GM23248 (cell line): ENCODE measurements at regions not wholly inside any gene's neighbourhood (a gene's known extent, or its start where the extent isn't known, plus 50 kb on each side); places are given as distances from the start of the nearest gene placed in this dataset.
"Not testable (repeated sequence)": the region's sequence is repeated elsewhere in the genome, so short reads cannot be mapped to it uniquely, and the experiment has no call there.

Experiments
- DNase-seq: peaks from one replicate; pipeline ENCODE4 v3.0.0-alpha.2; 2015
- H2AFZ ChIP-seq: fragments of 200-600 bp; sonication (generic); 2 replicates; pipeline ENCODE4 v1.6.1; 2016; ENCODE audit warnings: antibody characterized with exemption
- H3F3A ChIP-seq: fragments of 200-600 bp; sonication (generic); 2 replicates; pipeline ENCODE4 v1.6.1; 2016; ENCODE audit warnings: mild to moderate bottlenecking, antibody characterized with exemption, mixed run types; ENCODE audit not compliant: insufficient read depth
- H3K27ac ChIP-seq: fragments of 200-600 bp; sonication (generic); 2 replicates; pipeline ENCODE4 v1.5.1; 2016; ENCODE audit warnings: mild to moderate bottlenecking
- H3K27me3 ChIP-seq: fragments of 200-600 bp; sonication (generic); replicated peaks from 2 replicates; pipeline ENCODE4 v1.6.1; 2016; ENCODE audit warnings: mild to moderate bottlenecking; ENCODE audit not compliant: insufficient read depth
- H3K36me3 ChIP-seq: fragments of 200-600 bp; sonication (generic); 2 replicates; pipeline ENCODE4 v1.6.1; 2016; ENCODE audit warnings: low read depth, mild to moderate bottlenecking
- H3K4me1 ChIP-seq: fragments of 200-600 bp; sonication (generic); 2 replicates; pipeline ENCODE4 v1.6.1; 2016; ENCODE audit warnings: mild to moderate bottlenecking; ENCODE audit not compliant: insufficient read depth
- H3K4me2 ChIP-seq: fragments of 200-600 bp; sonication (generic); one replicate; pipeline ENCODE4 v1.6.1; 2016; ENCODE audit warnings: mild to moderate bottlenecking; ENCODE audit not compliant: unreplicated experiment
- H3K4me3 ChIP-seq: fragments of 200-600 bp; sonication (generic); 2 replicates; pipeline ENCODE4 v1.5.1; 2016; ENCODE audit warnings: mild to moderate bottlenecking
- H3K79me2 ChIP-seq: fragments of 200-600 bp; sonication (generic); 2 replicates; pipeline ENCODE4 v1.6.1; 2016; ENCODE audit warnings: mild to moderate bottlenecking; ENCODE audit not compliant: insufficient read depth
- H3K9ac ChIP-seq: fragments of 200-600 bp; sonication (generic); 2 replicates; pipeline ENCODE4 v1.6.1; 2016; ENCODE audit warnings: mild to moderate bottlenecking
- H3K9me2 ChIP-seq: fragments of 200-600 bp; sonication (generic); 2 replicates; pipeline ENCODE4 v1.6.1; 2016; ENCODE audit warnings: mixed run types, mild to moderate bottlenecking, moderate library complexity; ENCODE audit not compliant: insufficient read depth
- H3K9me3 ChIP-seq: fragments of 200-600 bp; sonication (generic); one replicate; pipeline ENCODE4 v1.6.1; 2017; ENCODE audit warnings: low read depth
- H4K20me1 ChIP-seq: fragments of 200-600 bp; sonication (generic); 2 replicates; pipeline ENCODE4 v1.6.0; 2016; ENCODE audit not compliant: insufficient read depth
- EZH2 ChIP-seq: fragments of 200-600 bp; sonication (generic); IDR thresholded peaks from 2 replicates; pipeline ENCODE4 v1.6.1; 2018; ENCODE audit warnings: antibody characterized with exemption, mild to moderate bottlenecking; ENCODE audit not compliant: insufficient read depth, poor library complexity, severe bottlenecking
- EZH2phosphoT487 ChIP-seq: fragments of 200-600 bp; sonication (generic); IDR thresholded peaks from 2 replicates; pipeline ENCODE4 v1.6.1; 2018; ENCODE audit warnings: antibody characterized with exemption, moderate library complexity, mild to moderate bottlenecking, low read depth; ENCODE audit not compliant: insufficient read depth
- WGBS, 2 experiments: methylation state at CpG; one replicate each; pipeline ENCODE4 v1.1.6; 2015 to 2017; ENCODE audit warnings: low lambda C conversion rate in 2 of 2, low coverage in 1 of 2; ENCODE audit errors: missing lambda C conversion rate in 2 of 2; 5-methylcytosine and 5-hydroxymethylcytosine counted together
- in situ Hi-C: fragments of 300-500 bp; cut with MboI; formaldehyde crosslinking; loops from 2 replicates; pipeline ENCODE4 v1.15.0; 2020

DNA sequence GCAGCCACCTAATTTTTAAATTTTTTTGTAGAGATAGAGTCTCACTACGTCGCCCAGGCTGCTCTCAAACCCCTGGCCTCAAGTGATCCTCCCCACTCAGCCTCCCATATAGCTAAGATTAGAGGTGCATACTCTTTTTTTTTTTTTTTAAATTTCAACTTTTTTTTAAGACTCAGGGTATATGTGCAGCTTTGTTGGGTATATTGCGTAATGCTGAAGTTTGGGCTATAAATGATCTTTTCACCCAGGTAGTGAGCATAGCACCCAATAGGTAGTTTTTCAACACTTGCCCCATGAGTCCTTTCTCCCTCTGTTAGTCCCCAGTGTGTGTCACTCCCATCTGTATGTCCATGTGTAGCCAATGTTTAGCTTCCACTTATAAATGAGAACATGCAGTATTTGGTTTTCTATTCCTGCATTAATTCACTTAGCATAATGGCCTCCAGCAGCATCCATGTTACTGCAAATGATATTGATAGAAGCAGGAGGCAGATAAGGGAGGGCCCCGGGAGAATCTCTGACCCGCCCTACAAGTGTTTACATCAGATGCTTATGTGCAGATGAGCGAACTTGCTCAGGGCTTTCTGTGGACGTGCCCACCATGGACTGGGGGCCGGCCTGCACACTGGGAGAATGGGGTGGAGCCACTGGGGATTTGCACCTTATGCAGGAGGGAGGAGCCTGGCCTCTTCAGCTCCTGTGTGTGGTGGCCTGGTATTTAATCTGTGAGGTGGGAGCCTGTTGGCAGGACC, 110.3 kb upstream of the ZKSCAN2 start:
- H3K9me3 ChIP-seq, result no peaks in the 10 kb centered on the region
- H2AFZ ChIP-seq, result no peak overlapping the region
- no peak for DNase-seq
- no peaks in the 10 kb centered on the region for H3K79me2 ChIP-seq
- no peaks in the 10 kb centered on the region for H3K36me3 ChIP-seq
- no peak for TF ChIP-seq EZH2phosphoT487
- TF ChIP-seq EZH2, result no peak
- H3K27me3 ChIP-seq, result no peaks in the 10 kb centered on the region
- no peak overlapping the region for H3K27ac ChIP-seq
- H3K4me1 ChIP-seq, result no peaks in the 10 kb centered on the region
- no peaks in the 10 kb centered on the region for H3F3A ChIP-seq
- no peaks in the 10 kb centered on the region for H3K9me2 ChIP-seq
- H3K9ac ChIP-seq, result no peak overlapping the region
- H3K4me2 ChIP-seq, result no peak overlapping the region
- no peak overlapping the region for H3K4me3 ChIP-seq
- in situ Hi-C loops, result no loop called here
- 52 to 56% methylated on average over 8 of the region's 8 CpGs for WGBS, 2 experiments
- no peaks in the 10 kb centered on the region for H4K20me1 ChIP-seq

- Histone ChIP-seq H3K9me2 (no peaks in the 10 kb centered on the region), H2AFZ (no peak overlapping the region), H3K27ac (no peak overlapping the region), H3K4me1 (no peaks in the 10 kb centered on the region), H3K9ac (no peak overlapping the region), H3K4me2 (no peak overlapping the region), H3K4me3 (no peak overlapping the region), H3K36me3 (no peaks in the 10 kb centered on the region), H4K20me1 (no peaks in the 10 kb centered on the region), H3K9me3 (no peaks in the 10 kb centered on the region), H3K79me2 (no peaks in the 10 kb centered on the region), H3K27me3 (no peaks in the 10 kb centered on the region), H3F3A (no peaks in the 10 kb centered on the region)
- in situ Hi-C loops, result no loop called here
- WGBS, 2 experiments, result 18 to 35% methylated on average over 2 of the region's 2 CpGs
- DNase-seq, result no peak
- TF ChIP-seq EZH2, result no peak
- TF ChIP-seq EZH2phosphoT487, result no peak
These were observed 108.4 kb upstream of the ZKSCAN2 start for GRCh38 chr16:25366078-25366477.

GRCh38 chr16:25359516-25359915, 101.9 kb upstream of the ZKSCAN2 start:
- WGBS, 2 experiments, result 37% methylated on average over 8 of the region's 8 CpGs
- H4K20me1 ChIP-seq, H3K9me2 ChIP-seq, H3K9ac ChIP-seq, H3K4me2 ChIP-seq, H3K79me2 ChIP-seq, H3K27me3 ChIP-seq, H3K27ac ChIP-seq, H3K4me1 ChIP-seq, H3K36me3 ChIP-seq, H3F3A ChIP-seq, H3K9me3 ChIP-seq, H3K4me3 ChIP-seq, in situ Hi-C loops, DNase-seq, H2AFZ ChIP-seq: not testable (repeated sequence)

- H3K9ac ChIP-seq, result no peak overlapping the region
- no peaks in the 10 kb centered on the region for H3K4me1 ChIP-seq
- in situ Hi-C loops, result no loop called here
- WGBS, 2 experiments, result 19 to 20% methylated on average over 5 of the region's 5 CpGs
- H3K4me2 ChIP-seq, result no peak overlapping the region
- no peaks in the 10 kb centered on the region for H3K9me2 ChIP-seq
- no peak overlapping the region for H3K4me3 ChIP-seq
- no peak for DNase-seq
- no peaks in the 10 kb centered on the region for H3F3A ChIP-seq
- no peaks in the 10 kb centered on the region for H3K27me3 ChIP-seq
- no peaks in the 10 kb centered on the region for H3K79me2 ChIP-seq
- no peaks in the 10 kb centered on the region for H3K36me3 ChIP-seq
- no peak overlapping the region for H2AFZ ChIP-seq
- H3K27ac ChIP-seq, result no peak overlapping the region
- TF ChIP-seq EZH2 (no peak), EZH2phosphoT487 (no peak)
- H4K20me1 ChIP-seq, result no peaks in the 10 kb centered on the region
- no peaks in the 10 kb centered on the region for H3K9me3 ChIP-seq
These were observed 86.4 kb upstream of the ZKSCAN2 start for GRCh38 chr16:25344006-25344405.

DNA sequence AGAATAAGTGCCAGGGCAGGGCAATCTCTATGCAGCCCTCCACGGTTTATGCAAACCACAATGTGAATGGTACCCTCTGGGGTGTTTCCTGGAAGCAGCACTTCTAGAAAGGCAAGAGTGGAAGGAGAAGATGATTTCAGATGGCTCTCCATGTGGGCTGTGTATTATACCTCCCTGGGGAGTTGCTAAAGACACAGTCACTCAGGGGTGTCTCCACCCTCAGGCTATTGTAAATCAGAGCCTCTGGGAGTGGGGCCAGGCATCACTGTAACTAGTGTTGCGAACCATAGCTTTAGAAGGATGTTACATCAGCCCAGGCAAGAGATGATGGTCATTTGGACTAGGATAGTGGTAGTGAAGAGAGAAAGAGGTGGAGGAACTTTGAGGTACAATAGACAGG, 83.3 kb upstream of the ZKSCAN2 start:
- H3K9ac ChIP-seq, result no peak overlapping the region
- H3K27ac ChIP-seq, result no peak overlapping the region
- H3K79me2 ChIP-seq, result no peaks in the 10 kb centered on the region
- H3K4me3 ChIP-seq, result no peak overlapping the region
- H3F3A ChIP-seq, result no peaks in the 10 kb centered on the region
- H3K9me2 ChIP-seq, result no peaks in the 10 kb centered on the region
- H3K4me1 ChIP-seq, result no peaks in the 10 kb centered on the region
- in situ Hi-C loops, result no loop called here
- H2AFZ ChIP-seq, result no peak overlapping the region
- no peaks in the 10 kb centered on the region for H4K20me1 ChIP-seq
- H3K36me3 ChIP-seq, result no peaks in the 10 kb centered on the region
- no peak for TF ChIP-seq EZH2
- TF ChIP-seq EZH2phosphoT487, result no peak
- H3K4me2 ChIP-seq, result no peak overlapping the region
- H3K9me3 ChIP-seq, result no peaks in the 10 kb centered on the region
- no peak for DNase-seq
- no peaks in the 10 kb centered on the region for H3K27me3 ChIP-seq
- WGBS, 2 experiments, result 10 to 11% methylated on average over 2 of the region's 2 CpGs
